HG03095 (cell line): ENCODE measurements at regions not wholly inside any gene's neighbourhood (a gene's known extent, or its start where the extent isn't known, plus 50 kb on each side); places are given as distances from the start of the nearest gene placed in this dataset.

Experiments used
- ATAC-seq: cut with Tn5 transposase; IDR thresholded peaks from one replicate; pipeline ENCODE4 v1.9.1; 2021; ENCODE audit warnings: moderate library complexity; ENCODE audit not compliant: unreplicated experiment

DNA sequence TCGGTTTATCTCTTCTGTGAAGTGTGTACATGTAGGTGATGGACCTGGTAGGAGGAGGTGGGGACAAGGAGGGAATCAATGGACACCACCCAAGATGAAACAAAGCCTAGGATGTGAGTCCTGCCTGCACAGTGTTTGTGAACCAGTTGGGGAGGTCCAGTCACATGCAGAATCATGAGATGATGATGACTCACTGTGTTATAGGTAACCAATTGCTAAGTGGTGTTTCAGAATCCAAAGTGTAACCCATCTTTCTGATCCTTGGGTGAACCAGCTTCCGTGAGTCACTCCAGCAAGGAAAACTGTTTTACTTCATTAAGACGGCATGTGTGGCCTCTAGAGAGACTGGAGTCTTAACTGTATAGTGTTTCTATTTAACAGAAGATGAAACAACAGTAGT lies 57.9 kb upstream of the HPF1 start:
- ATAC-seq, result no peak

GRCh38 chr4:169811476-169811875 lies 53.7 kb upstream of the HPF1 start:
- no peak for ATAC-seq

DNA sequence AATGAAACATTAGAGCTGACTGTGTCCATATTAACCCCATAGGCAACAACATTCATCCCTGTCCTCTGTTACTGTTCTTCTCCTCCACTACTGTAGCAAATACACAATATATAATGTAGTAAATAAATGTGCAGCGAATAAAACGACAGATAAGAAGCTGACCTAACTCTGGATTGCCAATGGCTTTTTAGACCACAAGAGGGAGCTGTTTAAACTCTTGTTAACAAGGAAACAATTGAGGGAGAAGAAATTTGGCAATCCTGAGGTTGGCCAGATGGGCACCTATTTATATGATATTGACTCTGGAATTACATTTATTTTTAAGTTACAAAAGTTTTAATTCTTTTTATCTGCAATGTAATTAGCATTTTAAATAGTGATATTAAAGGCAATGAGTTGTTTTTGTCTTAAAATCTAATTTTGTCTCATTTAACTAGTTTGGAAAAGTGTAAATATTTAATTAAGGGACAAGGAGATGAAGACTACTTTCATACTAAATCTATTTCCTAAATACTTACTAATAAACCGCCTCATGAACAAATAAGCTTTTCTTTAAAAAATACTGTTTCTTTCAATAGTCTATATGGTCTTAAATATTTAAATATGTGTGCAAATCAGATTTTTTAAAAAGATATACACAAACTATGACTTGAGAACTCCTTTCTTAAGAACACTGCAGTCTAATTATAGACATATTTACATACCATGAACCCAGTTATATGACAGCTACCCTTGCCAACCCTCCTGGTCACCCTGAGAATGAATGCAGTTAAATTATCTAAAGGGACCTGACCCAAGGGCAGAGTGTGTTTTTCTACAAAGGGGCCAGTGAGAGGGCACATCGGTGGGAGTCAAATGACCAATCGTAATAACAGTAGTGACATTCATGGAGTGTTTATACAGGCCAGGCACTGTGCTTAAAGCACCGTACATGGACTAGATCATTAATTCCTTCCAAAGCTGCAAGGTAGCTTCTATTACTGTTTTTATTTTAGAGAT lies 52.9 kb upstream of the HPF1 start:
- ATAC-seq, result peak; percentile 62

GRCh38 chr4:169807934-169808509 lies 50.3 kb upstream of the HPF1 start:
- no peak for ATAC-seq
